NCI-H774 (cell line): ENCODE measurements at regions not wholly inside any gene's neighbourhood (a gene's known extent, or its start where the extent isn't known, plus 50 kb on each side); places are given as distances from the start of the nearest gene placed in this dataset.

ENCODE experiments used
- DNase-seq: peaks from one replicate; lab custom pipeline; 2025; lab: John Stamatoyannopoulos, UW

GRCh38 chr1:81577004-81577697, 223.6 kb upstream of the ADGRL2 start:
- DNase-seq = no peak

DNA sequence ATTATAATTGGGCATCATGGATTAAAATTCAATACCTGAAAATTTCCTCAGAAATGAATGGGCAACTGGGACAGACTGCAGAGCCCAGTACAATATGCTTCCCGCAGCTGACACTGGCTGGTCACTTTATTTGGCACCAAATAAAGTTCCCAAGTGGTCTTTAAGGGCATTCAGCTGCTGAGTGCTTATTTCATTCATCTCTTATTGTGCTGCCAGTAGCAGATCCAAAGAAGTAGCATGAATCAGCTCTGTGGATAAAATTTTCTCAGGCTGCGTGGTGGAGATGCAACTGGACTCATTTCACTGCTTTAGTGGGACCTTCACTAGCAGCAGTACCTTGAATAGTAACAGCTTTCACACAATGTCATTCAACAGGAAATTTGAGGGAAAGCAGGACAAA, 226.3 kb upstream of the ADGRL2 start:
- DNase-seq = no peak

GRCh38 chr1:81573458-81573857, 227.3 kb upstream of the ADGRL2 start:
- no peak for DNase-seq

DNA sequence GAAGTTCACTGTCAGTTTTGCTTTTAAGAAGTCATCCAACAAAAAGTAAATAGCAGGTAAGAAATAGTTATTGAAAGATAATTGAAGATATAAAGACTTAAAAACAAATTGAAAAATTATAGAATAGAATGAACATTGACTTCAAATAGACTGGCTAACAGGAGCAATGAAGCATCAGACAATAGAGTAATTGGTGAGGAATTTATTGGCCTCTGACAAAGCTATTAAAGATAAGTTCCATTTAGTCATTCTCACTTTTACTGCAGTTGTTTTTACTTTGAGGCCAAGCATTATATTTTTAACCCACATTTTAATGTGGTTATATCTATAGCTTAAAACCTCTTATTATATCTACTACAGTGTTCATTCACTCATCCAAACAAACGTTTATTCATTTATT, 228.8 kb upstream of the ADGRL2 start:
- DNase-seq = no peak

GRCh38 chr1:81569761-81570160, 231.0 kb upstream of the ADGRL2 start:
- DNase-seq = no peak

DNA sequence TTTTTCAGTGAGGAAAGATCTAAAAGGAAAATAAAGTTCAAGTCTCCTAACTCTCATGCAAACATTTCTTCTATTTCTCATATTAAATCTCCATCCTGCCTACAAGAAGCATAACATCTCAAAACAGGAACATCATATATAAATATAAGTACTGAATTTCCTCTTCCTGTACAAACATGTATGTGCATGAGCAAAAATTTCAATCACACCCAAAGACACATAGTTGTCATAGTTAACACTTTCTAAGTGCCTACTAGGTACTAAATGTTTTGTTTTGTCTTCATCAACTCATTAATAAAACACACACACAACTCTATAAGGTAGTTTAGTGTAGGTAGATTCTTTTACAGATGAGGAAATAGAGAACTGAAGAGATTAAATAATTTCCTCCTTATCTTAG, 237.1 kb upstream of the ADGRL2 start:
- DNase-seq = no peak

DNA sequence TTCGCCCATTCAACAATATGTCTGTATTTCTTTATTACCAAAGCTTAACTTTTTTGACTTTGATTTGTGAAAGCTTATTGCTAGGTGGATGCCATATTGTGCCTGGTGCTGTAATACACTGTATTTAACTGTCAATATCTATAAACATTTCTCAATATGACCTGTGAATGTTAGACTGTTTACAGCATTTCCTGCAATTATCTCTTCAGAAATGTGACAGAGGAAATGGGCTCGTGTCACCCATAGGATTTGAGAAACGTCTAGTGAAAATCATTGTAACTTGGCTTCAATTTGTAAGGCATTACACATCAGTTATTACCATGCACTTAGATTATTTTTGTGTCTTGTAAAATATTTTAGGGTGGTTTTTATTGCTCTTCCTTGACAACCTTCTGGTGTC, 237.8 kb upstream of the ADGRL2 start:
- no peak for DNase-seq

GRCh38 chr1:81560629-81561028, 240.1 kb upstream of the ADGRL2 start:
- no peak for DNase-seq

GRCh38 chr1:81559662-81560350, 240.9 kb upstream of the ADGRL2 start:
- DNase-seq = no peak

DNA sequence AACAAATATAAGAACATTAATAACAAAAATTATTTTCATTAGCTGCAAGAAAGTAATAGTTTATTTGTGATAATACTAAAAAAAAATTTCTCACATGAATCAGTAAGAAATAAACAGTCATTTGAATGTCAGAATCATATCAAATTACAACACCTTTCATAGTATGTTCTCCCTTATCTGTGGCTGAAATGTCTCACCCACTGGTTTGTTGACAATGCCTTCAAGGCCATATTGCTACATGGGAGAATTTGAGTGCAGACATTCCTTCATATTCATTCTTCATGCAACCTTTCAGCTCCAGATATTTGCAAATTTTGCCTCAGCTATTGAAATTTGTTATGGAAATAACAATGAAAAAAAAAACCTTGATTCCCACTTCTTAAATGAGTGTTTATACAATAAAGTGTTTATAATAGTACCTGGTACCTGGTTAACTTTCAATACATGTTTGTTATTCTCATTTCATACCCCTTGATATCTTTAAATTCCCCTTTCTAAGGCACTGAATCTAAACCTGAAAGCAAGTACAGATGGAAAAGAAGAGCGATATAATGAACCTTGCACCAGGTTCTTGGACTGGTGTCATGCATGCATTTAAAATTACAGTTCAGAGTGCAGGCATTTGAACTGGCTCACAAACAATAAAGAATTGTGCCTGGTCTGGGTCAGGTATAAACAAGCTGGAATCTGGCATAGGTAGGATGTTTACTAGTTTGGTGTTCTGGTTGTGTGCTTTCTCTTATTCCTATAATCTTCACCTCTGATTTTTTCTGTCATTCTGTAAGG, 242.2 kb upstream of the ADGRL2 start:
- no peak for DNase-seq

DNA sequence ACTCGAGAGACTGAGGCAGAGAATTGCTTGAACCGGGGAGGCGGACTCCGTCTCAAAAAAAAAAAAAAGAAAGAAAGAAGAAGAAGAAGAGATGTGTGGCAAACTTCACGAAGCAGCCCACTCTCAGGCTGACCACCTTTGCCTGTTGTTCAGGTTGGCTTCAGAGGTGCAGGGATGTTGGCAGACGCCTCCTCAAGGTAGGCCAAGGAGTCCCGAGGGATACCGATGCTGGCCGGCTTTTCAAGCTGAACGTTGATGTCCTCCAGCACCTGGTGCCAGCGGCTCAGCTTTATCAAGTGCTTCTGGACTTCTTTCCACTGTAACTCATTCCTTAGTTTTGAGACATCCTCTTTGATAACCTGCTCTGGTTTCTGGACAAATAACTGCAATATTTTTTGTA, 243.8 kb upstream of the ADGRL2 start:
- no peak for DNase-seq

DNA sequence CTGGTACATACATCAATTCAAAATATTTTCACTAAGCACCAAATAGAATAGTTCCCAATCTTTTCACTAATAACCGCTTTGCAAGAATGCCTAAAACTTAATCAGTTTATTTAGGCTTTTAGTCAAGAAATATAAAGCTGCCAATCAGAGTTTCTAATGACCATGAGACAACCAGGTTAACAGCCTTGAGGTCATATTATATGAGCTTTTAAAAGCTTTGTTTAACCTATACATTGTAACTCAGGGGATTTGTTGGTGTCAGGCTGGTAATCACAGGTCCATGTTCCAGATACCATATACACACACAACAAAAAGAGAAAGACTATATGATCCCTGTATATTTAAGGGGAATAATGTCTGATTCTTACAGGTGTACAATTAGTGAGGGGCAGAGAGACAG, 246.2 kb upstream of the ADGRL2 start:
- DNase-seq = no peak

- peak; percentile 28 for DNase-seq
These were observed 246.6 kb upstream of the ADGRL2 start for GRCh38 chr1:81554108-81554507.

- DNase-seq = no peak
These were observed 247.2 kb upstream of the ADGRL2 start for GRCh38 chr1:81553503-81553902.

- no peak for DNase-seq
These were observed 248.8 kb upstream of the ADGRL2 start for GRCh38 chr1:81551946-81552345.

GRCh38 chr1:81550753-81551152, 250.0 kb upstream of the ADGRL2 start:
- DNase-seq = no peak

DNA sequence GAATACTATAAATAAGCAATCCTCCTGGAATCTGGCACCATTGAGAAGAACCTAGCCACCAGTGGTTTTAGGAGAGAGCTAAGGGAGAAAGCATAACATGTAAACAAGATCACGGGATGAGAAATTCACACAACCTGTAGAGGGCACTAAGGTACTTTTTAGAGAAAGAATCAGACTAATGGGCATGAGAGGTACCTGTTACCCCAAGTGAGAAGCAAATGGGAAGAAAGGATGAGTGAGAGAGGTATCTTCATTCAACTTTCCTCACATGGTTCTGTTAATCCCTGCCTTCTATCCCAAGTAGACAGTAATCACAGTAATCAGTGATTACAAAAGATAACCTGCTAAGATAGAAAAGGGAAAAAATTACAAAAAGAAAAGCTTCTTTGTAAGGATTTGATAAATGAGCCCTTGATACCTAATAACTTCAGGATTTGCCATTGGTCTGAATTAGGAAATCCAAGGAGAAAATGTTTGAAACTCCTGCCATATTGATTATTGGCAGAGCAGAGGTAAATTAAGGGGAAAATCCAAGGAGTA, 251.1 kb upstream of the ADGRL2 start:
- DNase-seq = peak; percentile 34

DNA sequence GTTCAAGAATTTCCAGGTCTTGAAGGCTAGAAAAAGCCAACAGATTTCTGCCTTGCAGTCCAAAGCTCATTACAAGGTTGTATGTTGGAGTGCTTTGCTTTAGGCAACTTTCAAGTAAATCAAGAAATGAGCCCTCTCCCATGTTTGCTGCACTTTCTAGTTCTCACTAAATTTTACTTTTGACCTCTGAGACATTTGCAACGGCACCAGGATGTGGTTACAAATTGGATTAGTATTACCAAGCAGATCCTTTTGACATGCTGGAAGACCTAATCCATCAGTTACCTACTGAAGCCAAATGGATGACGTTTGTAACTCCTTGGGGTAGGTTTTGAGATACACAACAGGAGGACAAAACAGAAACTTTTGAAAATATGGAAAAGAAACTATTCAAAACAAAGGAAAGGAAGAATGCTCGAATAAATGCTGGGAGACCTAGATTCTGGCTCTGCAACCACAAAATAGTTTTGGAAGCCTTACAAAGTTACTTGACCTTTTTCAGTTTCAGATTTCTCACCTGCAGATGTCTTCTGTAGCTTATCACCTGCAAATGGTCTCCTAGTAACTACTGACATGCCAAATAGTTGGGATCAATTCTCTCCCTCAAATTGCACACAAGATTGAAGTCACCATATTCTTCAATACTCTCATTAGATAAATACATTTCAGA, 251.7 kb upstream of the ADGRL2 start:
- DNase-seq = no peak

DNA sequence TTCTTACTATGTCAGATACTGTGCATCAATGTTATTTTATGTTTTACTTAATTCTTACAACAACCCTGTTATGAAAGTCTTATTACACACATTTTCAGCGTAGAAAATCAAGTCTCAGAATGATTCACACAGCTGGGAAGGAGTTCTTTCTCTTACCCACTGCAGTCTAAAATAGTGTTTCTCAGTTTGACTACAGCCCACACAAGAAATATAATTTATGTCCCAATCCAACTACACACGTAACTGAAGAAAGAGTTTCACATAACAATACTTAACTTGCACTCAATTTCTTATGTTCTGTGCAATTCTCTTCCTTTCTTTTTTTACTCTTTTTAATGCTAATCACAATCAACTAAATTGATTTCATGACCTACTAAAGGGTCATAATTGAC, 252.8 kb upstream of the ADGRL2 start:
- DNase-seq = no peak

- no peak for DNase-seq
These were observed 253.3 kb upstream of the ADGRL2 start for GRCh38 chr1:81547261-81547911.

DNA sequence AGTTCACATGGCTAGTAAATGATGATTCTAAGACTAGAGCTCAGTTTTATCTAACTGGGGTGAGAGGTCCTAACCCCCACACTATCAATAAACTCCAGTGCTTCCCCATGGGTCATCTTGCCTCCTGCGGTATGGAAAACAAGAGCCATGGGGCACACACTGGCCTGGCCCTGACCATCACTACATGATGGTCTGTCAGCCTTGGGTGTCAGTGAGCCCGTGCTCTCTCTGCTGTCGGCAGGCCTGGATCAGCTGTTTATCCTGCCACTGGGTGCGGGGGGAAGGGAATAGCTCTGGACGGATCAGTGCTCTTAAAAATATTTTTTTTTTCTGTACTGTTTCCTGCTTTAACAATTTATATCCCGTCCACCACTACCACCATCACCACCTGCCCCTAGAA, 255.0 kb upstream of the ADGRL2 start:
- DNase-seq = no peak

DNA sequence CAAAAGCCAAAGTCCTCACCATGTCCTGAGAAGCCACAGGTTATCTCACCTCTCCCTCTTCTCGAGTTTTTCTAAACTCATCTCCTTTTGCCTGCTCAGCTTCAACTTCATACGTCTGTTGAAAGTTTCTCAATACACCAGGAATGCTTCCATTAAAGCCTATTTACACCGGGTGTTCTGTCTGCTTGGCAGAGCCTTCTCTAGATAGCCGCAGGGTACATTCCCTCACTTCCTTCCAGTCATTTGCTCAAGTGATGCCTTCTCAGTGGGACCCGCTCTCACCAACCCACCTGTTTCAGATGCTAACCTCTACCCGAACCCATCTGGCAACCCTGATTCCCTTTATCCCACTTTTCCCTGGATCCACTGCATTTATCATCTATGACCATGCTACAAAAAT, 257.0 kb upstream of the ADGRL2 start:
- DNase-seq = no peak
